ENCODE measurements at regions not wholly inside any gene's neighbourhood (a gene's known extent, or its start where the extent isn't known, plus 50 kb on each side); places are given as distances from the start of the nearest gene placed in this dataset.

DNA sequence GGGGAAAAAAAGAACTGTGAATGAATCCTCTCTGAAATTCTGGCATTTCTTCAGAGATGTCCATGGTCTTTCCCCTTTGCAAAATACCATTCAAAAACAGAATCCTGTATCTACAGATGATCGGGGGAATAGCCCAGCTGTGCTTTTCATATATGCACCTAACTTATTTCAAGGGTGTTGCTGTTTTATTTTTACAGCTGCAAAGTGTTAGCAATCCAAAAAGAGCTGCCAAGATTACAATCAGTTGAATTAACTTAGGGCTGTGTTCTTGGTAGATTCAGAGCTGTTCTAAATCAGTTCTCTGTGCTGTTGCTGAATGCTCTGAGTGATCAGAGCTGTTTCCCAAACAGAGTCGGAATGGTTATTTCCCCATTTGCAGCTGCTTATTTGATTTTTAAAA is 175.7 kb upstream of the SEMA6D start:
- intact Hi-C loops (cut with micrococcal nuclease): no loop called here
- ATAC-seq (no peak), DNase-seq (no peak)
- H3K9me3 ChIP-seq (ENCODE audit: low read length): no peaks in the 10 kb centered on the region
- CTCF ChIA-PET: no interaction called here
- BruUV-seq (replicated peaks): no TSS peak
- H3K4me3 ChIP-seq (ENCODE audit: low read length): no peak overlapping the region
- H3K79me2 ChIP-seq (ENCODE audit: low read length): no peaks in the 10 kb centered on the region
- H3K36me3 ChIP-seq (ENCODE audit: low read depth, low read length): no peaks in the 10 kb centered on the region
- H3K4me2 ChIP-seq (ENCODE audit: low read length): no peak overlapping the region
- H3K4me1 ChIP-seq (ENCODE audit: insufficient read depth, low read length): peaks cover 5% of the 10 kb centered on the region
- no peaks in the 10 kb centered on the region for H3F3A ChIP-seq (ENCODE audit: low read length, unreplicated experiment)
- no peak overlapping the region for H3K27ac ChIP-seq (ENCODE audit: low read length)
- no peaks in the 10 kb centered on the region for H3K9me2 ChIP-seq (replicated peaks; ENCODE audit: low read length)
- no peaks in the 10 kb centered on the region for H4K20me1 ChIP-seq (ENCODE audit: low read length)
- no peaks in the 10 kb centered on the region for H3K27me3 ChIP-seq (ENCODE audit: low read length)
- TF ChIP-seq, protein P1, sequence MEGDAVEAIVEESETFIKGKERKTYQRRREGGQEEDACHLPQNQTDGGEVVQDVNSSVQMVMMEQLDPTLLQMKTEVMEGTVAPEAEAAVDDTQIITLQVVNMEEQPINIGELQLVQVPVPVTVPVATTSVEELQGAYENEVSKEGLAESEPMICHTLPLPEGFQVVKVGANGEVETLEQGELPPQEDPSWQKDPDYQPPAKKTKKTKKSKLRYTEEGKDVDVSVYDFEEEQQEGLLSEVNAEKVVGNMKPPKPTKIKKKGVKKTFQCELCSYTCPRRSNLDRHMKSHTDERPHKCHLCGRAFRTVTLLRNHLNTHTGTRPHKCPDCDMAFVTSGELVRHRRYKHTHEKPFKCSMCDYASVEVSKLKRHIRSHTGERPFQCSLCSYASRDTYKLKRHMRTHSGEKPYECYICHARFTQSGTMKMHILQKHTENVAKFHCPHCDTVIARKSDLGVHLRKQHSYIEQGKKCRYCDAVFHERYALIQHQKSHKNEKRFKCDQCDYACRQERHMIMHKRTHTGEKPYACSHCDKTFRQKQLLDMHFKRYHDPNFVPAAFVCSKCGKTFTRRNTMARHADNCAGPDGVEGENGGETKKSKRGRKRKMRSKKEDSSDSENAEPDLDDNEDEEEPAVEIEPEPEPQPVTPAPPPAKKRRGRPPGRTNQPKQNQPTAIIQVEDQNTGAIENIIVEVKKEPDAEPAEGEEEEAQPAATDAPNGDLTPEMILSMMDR (conservative IDR thresholded peaks at IDR 0.05; ENCODE audit: low read depth, low read length): no peak
- TF ChIP-seq EZH2phosphoT487 (IDR thresholded peaks at IDR 0.05; ENCODE audit: borderline replicate concordance, low read length): no peak
- no peak for TF ChIP-seq EZH2 (IDR thresholded peaks at IDR 0.05; ENCODE audit: low read length, unreplicated experiment)
- no peak overlapping the region for H3K9ac ChIP-seq (ENCODE audit: low read length)
- H2AFZ ChIP-seq (ENCODE audit: low read length): no peak overlapping the region
- POLR2A ChIA-PET (ENCODE audit: unreplicated experiment): no interaction called here

DNA sequence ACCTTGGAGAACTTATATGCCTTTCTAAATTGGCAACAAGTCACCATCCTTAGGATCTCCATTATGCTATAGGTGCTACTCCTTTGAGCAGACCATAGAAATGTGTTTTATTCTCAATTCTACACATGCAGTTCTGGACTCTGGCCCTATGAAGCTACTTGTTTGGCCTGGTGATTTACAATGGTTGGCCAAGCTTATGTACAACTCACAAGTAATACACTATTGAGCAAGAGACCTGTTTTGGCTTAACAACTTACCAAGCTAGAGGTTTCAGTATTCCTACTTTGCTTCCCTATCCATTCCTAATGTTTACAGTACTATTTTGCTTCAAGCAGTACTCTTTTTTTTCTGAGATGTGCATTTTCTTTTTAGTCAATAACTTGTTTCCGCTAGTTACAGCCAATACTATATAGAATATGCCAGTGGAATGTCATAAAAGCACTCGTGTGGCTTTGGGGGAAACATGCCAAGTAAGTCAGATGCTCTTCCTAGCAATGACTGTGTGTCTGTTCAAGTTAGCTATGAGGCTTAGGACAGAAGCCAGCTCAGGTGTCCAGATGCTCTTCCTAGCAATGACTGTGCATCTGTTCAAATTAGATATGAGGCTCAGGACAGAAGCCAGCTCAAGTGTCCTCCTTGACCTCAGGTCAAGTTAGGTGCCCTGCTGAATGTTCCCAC is 174.9 kb upstream of the SEMA6D start:
- DNase-seq (peak; percentile 69), ATAC-seq (peak; percentile 90)
- Histone ChIP-seq H3K9me3 (ENCODE audit: low read length) (no peaks in the 10 kb centered on the region), H4K20me1 (ENCODE audit: low read length) (no peaks in the 10 kb centered on the region), H3K36me3 (ENCODE audit: low read depth, low read length) (no peaks in the 10 kb centered on the region), H3K27ac (ENCODE audit: low read length) (no peak overlapping the region), H3K27me3 (ENCODE audit: low read length) (no peaks in the 10 kb centered on the region), H3F3A (ENCODE audit: low read length, unreplicated experiment) (no peaks in the 10 kb centered on the region), H3K4me3 (ENCODE audit: low read length) (no peak overlapping the region), H3K4me2 (ENCODE audit: low read length) (0 out of 2 replicates have a peak overlapping the region, but pooled peaks have one; percentile 27), H3K9ac (ENCODE audit: low read length) (no peak overlapping the region), H3K79me2 (ENCODE audit: low read length) (no peaks in the 10 kb centered on the region), H3K4me1 (ENCODE audit: insufficient read depth, low read length) (peaks cover 5% of the 10 kb centered on the region), H3K9me2 (replicated peaks; ENCODE audit: low read length) (no peaks in the 10 kb centered on the region), H2AFZ (ENCODE audit: low read length) (no peak overlapping the region)
- intact Hi-C loops (cut with micrococcal nuclease): no loop called here
- ChIA-PET CTCF (interaction anchor here (0.6 kb wide), 1 partner anchor 79 kb away, joined by 4 read pairs; no protein-coding TSS in a partner anchor), POLR2A (ENCODE audit: unreplicated experiment) (interaction anchor here (0.5 kb wide), 1 partner anchor 321 kb away, joined by 4 read pairs; no protein-coding TSS in a partner anchor)
- no peak for TF ChIP-seq EZH2phosphoT487 (IDR thresholded peaks at IDR 0.05; ENCODE audit: borderline replicate concordance, low read length)
- TF ChIP-seq EZH2 (IDR thresholded peaks at IDR 0.05; ENCODE audit: low read length, unreplicated experiment): no peak
- TF ChIP-seq, protein P1 (conservative IDR thresholded peaks at IDR 0.05; ENCODE audit: low read depth, low read length): no peak
- BruUV-seq (replicated peaks): no TSS peak

DNA sequence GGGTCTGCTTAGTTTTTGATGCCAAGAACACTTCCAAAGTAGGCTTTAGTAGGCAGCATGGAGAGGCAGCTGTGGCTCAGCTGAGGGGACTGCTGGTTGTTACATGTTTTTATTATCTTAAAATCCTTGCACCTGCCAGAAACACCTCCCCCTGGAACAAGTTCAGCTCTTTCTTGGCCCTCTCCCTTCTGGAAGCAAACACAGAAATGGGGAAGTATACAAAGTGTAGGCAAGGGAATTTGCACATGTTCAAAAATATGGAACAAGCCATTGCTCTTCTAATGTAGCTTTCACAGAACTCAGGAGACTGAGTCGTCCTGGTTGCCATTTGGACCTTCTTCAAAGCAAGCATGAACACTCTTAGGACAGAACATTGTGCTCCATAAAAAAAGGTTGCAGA is 169.1 kb upstream of the SEMA6D start:
- H3K36me3 ChIP-seq (ENCODE audit: low read depth, low read length): no peaks in the 10 kb centered on the region
- no peaks in the 10 kb centered on the region for H3K27me3 ChIP-seq (ENCODE audit: low read length)
- no peaks in the 10 kb centered on the region for H3F3A ChIP-seq (ENCODE audit: low read length, unreplicated experiment)
- intact Hi-C loops (cut with micrococcal nuclease): no loop called here
- H3K9me3 ChIP-seq (ENCODE audit: low read length): no peaks in the 10 kb centered on the region
- no peak overlapping the region for H3K27ac ChIP-seq (ENCODE audit: low read length)
- no peak for ATAC-seq
- DNase-seq: no peak
- no peak overlapping the region for H3K9ac ChIP-seq (ENCODE audit: low read length)
- no peaks in the 10 kb centered on the region for H3K4me1 ChIP-seq (ENCODE audit: insufficient read depth, low read length)
- no peaks in the 10 kb centered on the region for H3K79me2 ChIP-seq (ENCODE audit: low read length)
- no peak overlapping the region for H2AFZ ChIP-seq (ENCODE audit: low read length)
- H3K4me2 ChIP-seq (ENCODE audit: low read length): no peak overlapping the region
- no TSS peak for BruUV-seq (replicated peaks)
- ChIA-PET POLR2A (ENCODE audit: unreplicated experiment) (no interaction called here), CTCF (no interaction called here)
- no peak overlapping the region for H3K4me3 ChIP-seq (ENCODE audit: low read length)
- H4K20me1 ChIP-seq (ENCODE audit: low read length): no peaks in the 10 kb centered on the region
- no peaks in the 10 kb centered on the region for H3K9me2 ChIP-seq (replicated peaks; ENCODE audit: low read length)
- TF ChIP-seq, protein P1 (conservative IDR thresholded peaks at IDR 0.05; ENCODE audit: low read depth, low read length): no peak
- no peak for TF ChIP-seq EZH2phosphoT487 (IDR thresholded peaks at IDR 0.05; ENCODE audit: borderline replicate concordance, low read length)
- TF ChIP-seq EZH2 (IDR thresholded peaks at IDR 0.05; ENCODE audit: low read length, unreplicated experiment): no peak

All from PC-3 (cell line).